ENCODE measurements at regions not wholly inside any gene's neighbourhood (a gene's known extent, or its start where the extent isn't known, plus 50 kb on each side); places are given as distances from the start of the nearest gene placed in this dataset.

DNA sequence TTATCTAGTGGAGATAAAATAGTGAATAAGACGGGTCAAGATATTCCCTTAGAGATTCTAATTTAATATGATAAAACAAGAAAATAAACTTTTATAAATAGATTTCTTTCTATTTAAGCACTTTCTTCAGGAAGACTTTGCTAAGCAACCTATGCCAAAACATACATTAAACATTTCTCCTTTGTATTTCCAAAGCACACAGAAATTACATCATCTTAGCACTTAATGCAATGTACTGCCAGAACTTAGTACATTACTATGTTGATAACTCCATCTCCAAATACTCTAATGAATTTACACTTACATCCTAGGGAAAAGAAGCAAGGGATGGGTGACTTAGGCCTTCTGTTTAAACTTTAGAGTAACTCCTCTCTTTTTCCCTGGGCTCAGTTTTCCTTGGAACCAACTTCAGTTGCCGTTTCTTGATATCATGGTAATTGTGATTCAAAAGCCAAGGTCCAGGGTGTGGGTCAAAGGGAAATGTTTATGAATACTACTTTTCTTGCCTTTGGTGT lies 322.6 kb upstream of the PCDH20 start:
- TF ChIP-seq, protein P1, sequence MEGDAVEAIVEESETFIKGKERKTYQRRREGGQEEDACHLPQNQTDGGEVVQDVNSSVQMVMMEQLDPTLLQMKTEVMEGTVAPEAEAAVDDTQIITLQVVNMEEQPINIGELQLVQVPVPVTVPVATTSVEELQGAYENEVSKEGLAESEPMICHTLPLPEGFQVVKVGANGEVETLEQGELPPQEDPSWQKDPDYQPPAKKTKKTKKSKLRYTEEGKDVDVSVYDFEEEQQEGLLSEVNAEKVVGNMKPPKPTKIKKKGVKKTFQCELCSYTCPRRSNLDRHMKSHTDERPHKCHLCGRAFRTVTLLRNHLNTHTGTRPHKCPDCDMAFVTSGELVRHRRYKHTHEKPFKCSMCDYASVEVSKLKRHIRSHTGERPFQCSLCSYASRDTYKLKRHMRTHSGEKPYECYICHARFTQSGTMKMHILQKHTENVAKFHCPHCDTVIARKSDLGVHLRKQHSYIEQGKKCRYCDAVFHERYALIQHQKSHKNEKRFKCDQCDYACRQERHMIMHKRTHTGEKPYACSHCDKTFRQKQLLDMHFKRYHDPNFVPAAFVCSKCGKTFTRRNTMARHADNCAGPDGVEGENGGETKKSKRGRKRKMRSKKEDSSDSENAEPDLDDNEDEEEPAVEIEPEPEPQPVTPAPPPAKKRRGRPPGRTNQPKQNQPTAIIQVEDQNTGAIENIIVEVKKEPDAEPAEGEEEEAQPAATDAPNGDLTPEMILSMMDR (IDR thresholded peaks at IDR 0.05) = no peak
- TF ChIP-seq EP300 (IDR thresholded peaks at IDR 0.05) (no peak), POLR2A (IDR thresholded peaks at IDR 0.05) (no peak)
